CD14-positive monocyte (primary cell): ENCODE measurements at regions not wholly inside any gene's neighbourhood (a gene's known extent, or its start where the extent isn't known, plus 50 kb on each side); places are given as distances from the start of the nearest gene placed in this dataset.

Experiments used
- DNase-seq, 3 donors: peaks; one replicate each; pipeline ENCODE4 v3.0.0-alpha.2; 2011 to 2022
- H2AFZ ChIP-seq: 2 replicates; pipeline ENCODE4 v1.6.0; 2012; ENCODE audit warnings: mild to moderate bottlenecking, low read depth, low read length, inconsistent platforms; ENCODE audit not compliant: insufficient read depth, poor library complexity, severe bottlenecking
- H3K27ac ChIP-seq, 2 donors: 1 replicate in 1 of 2; 2 replicates in 1 of 2; pipeline ENCODE4 v1.5.1; 2012 to 2013; ENCODE audit warnings: low read length in 2 of 2, control low read depth in 1 of 2, inconsistent platforms in 1 of 2, low read depth in 1 of 2, mild to moderate bottlenecking in 1 of 2
- H3K27me3 ChIP-seq, 2 donors: one replicate each; pipeline versions ENCODE4 v1.6.0 to v1.6.1; 2011 to 2013; ENCODE audit warnings: low read length in 2 of 2; ENCODE audit not compliant: control insufficient read depth in 2 of 2, insufficient read depth in 2 of 2
- H3K36me3 ChIP-seq, 2 donors: replicated peaks in 1 of 2; 1 replicate in 1 of 2; 2 replicates in 1 of 2; pipeline versions ENCODE4 v1.5.1 to v1.6.1; 2012 to 2013; ENCODE audit warnings: low read length in 2 of 2, control low read depth in 1 of 2, inconsistent platforms in 1 of 2, mild to moderate bottlenecking in 1 of 2; ENCODE audit not compliant: insufficient read depth in 2 of 2, control insufficient read depth in 1 of 2
- H3K4me1 ChIP-seq, 2 donors: 1 replicate in 1 of 2; 2 replicates in 1 of 2; pipeline versions ENCODE4 v1.5.1 to v1.6.1; 2012 to 2013; ENCODE audit warnings: low read length in 2 of 2, control low read depth in 1 of 2, inconsistent platforms in 1 of 2, mild to moderate bottlenecking in 1 of 2, moderate library complexity in 1 of 2; ENCODE audit not compliant: insufficient read depth in 2 of 2, control insufficient read depth in 1 of 2
- H3K4me2 ChIP-seq: replicated peaks from 2 replicates; pipeline ENCODE3; 2012; ENCODE audit warnings: low read length, moderate library complexity, mild to moderate bottlenecking; ENCODE audit not compliant: poor library complexity, severe bottlenecking; ENCODE audit errors: extremely low read depth
- H3K4me3 ChIP-seq, 3 experiments: fragments of 200-600 bp in 1 of 3; sonication (generic) in 1 of 3; replicated peaks in 1 of 3; 1 replicate in 2 of 3; 2 replicates in 1 of 3; pipeline ENCODE4 v1.5.1; 2011 to 2013; ENCODE audit warnings: low read length in 3 of 3, mild to moderate bottlenecking in 3 of 3, control low read depth in 2 of 3, low read depth in 2 of 3, inconsistent platforms in 1 of 3, moderate library complexity in 1 of 3
- H3K79me2 ChIP-seq: 2 replicates; pipeline ENCODE4 v1.6.0; 2012; ENCODE audit warnings: mild to moderate bottlenecking, control low read depth, inconsistent platforms, low read length, moderate library complexity; ENCODE audit not compliant: insufficient read depth
- H3K9ac ChIP-seq: 2 replicates; pipeline ENCODE4 v1.6.0; 2017; ENCODE audit warnings: low read length, mild to moderate bottlenecking; ENCODE audit not compliant: insufficient read depth, poor library complexity, severe bottlenecking
- H3K9me3 ChIP-seq, 2 donors: replicated peaks in 1 of 2; 1 replicate in 1 of 2; 2 replicates in 1 of 2; pipeline versions ENCODE4 v1.5.1 to v1.6.1; 2012 to 2013; ENCODE audit warnings: low read length in 2 of 2, control low read depth in 1 of 2; ENCODE audit not compliant: control insufficient read depth in 1 of 2, insufficient read depth in 1 of 2
- H4K20me1 ChIP-seq: 2 replicates; pipeline ENCODE4 v1.6.0; 2012; ENCODE audit warnings: mild to moderate bottlenecking, low read length, control low read depth, moderate library complexity; ENCODE audit not compliant: insufficient read depth
- H3K27ac Mint-ChIP-seq, 7 donors: one replicate each; pipeline ENCODE4 v1.8.0; 2020; ENCODE audit warnings: mild to moderate bottlenecking in 7 of 7, mixed read lengths in 7 of 7, moderate library complexity in 6 of 7, inconsistent platforms in 2 of 7
- H3K27me3 Mint-ChIP-seq, 3 donors: one replicate each; pipeline ENCODE4 v1.8.0; 2021 to 2022; ENCODE audit warnings: low read depth in 3 of 3, mild to moderate bottlenecking in 3 of 3, mixed read lengths in 3 of 3, moderate library complexity in 3 of 3, inconsistent platforms in 1 of 3
- H3K36me3 Mint-ChIP-seq, 2 donors: one replicate each; pipeline ENCODE4 v1.8.0; 2020; ENCODE audit warnings: mixed read lengths in 2 of 2, inconsistent platforms in 1 of 2, mild to moderate bottlenecking in 1 of 2
- H3K4me1 Mint-ChIP-seq: one replicate; pipeline ENCODE4 v1.8.0; 2020; ENCODE audit warnings: mild to moderate bottlenecking, mixed read lengths
- H3K4me3 Mint-ChIP-seq, 2 donors: one replicate each; pipeline ENCODE4 v1.8.0; 2020; ENCODE audit warnings: mild to moderate bottlenecking in 2 of 2, mixed read lengths in 2 of 2, moderate library complexity in 1 of 2
- H3K9me3 Mint-ChIP-seq, 7 donors: one replicate each; pipeline ENCODE4 v1.8.0; 2020 to 2022; ENCODE audit warnings: mixed read lengths in 7 of 7, mild to moderate bottlenecking in 6 of 7, moderate library complexity in 6 of 7, inconsistent platforms in 2 of 7
- CTCF ChIP-seq: fragments of 200-600 bp; IDR thresholded peaks from one replicate; pipeline ENCODE4 v1.8.0; 2022; ENCODE audit warnings: antibody characterized with exemption, mild to moderate bottlenecking
- WGBS: methylation state at CpG from one replicate; pipeline ENCODE4 v1.1.5; 2013; ENCODE audit warnings: missing lambda C conversion rate; ENCODE audit not compliant: insufficient coverage; 5-methylcytosine and 5-hydroxymethylcytosine counted together
- intact Hi-C, 2 donors: fragments of 100-400 bp; cut with micrococcal nuclease; formaldehyde crosslinking; loops; one replicate each; pipeline versions ENCODE4 v1.15.0 to v1.15.1; 2023

GRCh38 chr3:168862466-168862865, 766.7 kb upstream of the GOLIM4 start:
- TF ChIP-seq CTCF = no peak
- Histone ChIP-seq H3K27ac (no peak overlapping the region), H3K79me2 (no peaks in the 10 kb centered on the region), H3K27me3 (no peaks in the 10 kb centered on the region), H3K4me3 (no peak overlapping the region), H3K9ac (no peak overlapping the region), H2AFZ (no peak overlapping the region), H3K4me1 (no peaks in the 10 kb centered on the region), H4K20me1 (no peaks in the 10 kb centered on the region), H3K36me3 (no peaks in the 10 kb centered on the region), H3K9me3 (peaks cover 0 to under 1% of the 10 kb centered on the region in 2 donors), H3K4me2 (no peak overlapping the region)
- H3K4me1 Mint-ChIP-seq = peaks cover 20% of the 10 kb centered on the region
- peaks cover 0 to 6% (median 0%) of the 10 kb centered on the region in 7 donors for H3K9me3 Mint-ChIP-seq
- H3K27ac Mint-ChIP-seq = no peak overlapping the region
- no peaks in the 10 kb centered on the region for H3K36me3 Mint-ChIP-seq
- WGBS = no CpG with 5 or more reads among the region's 1 CpG
- intact Hi-C loops = loop anchor here in 1 of 2 donors (5.0 kb wide), 1 partner anchor 800 kb away; the partner anchor contains the start of gene MECOM
- no peak overlapping the region for H3K4me3 Mint-ChIP-seq
- no peaks in the 10 kb centered on the region for H3K27me3 Mint-ChIP-seq
- DNase-seq = no peak

DNA sequence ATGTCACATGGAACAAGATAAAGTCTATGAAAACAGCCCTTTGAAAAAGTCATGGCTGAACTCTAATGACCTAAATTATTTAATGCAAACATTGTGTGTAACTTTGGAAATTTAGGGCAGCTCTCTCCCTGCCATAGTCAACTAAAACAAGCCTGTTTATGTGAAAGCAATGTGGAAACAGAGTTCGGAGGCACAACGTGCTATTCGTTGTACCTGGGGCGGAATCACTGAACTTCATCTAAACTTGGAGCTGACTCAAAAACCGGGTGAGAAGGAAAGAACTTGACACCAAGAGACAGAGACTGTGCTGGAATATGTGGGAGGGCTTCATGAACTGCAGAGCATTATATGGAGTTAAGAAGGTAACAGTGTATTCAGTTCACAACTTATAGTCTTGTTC, 764.9 kb upstream of the GOLIM4 start:
- intact Hi-C loops = loop anchor here in 1 of 2 donors (5.0 kb wide), 1 partner anchor 802 kb away; the partner anchor contains the start of gene MECOM
- 100% methylated on average over 2 of the region's 5 CpGs for WGBS

More for the DNA sequence above, 764.9 kb upstream of the GOLIM4 start:
- peaks cover 0 to 11% (median 3%) of the 10 kb centered on the region in 7 donors for H3K9me3 Mint-ChIP-seq
- DNase-seq = no peak
- H3K27me3 Mint-ChIP-seq = no peaks in the 10 kb centered on the region
- no peaks in the 10 kb centered on the region for H4K20me1 ChIP-seq
- H3K79me2 ChIP-seq = no peaks in the 10 kb centered on the region
- no peak overlapping the region for H3K27ac ChIP-seq
- H3K27me3 ChIP-seq = no peaks in the 10 kb centered on the region
- no peaks in the 10 kb centered on the region for H3K4me1 ChIP-seq
- H3K9me3 ChIP-seq = peaks cover 0 to 7% of the 10 kb centered on the region in 2 donors
- H2AFZ ChIP-seq = no peak overlapping the region
- no peaks in the 10 kb centered on the region for H3K36me3 ChIP-seq
- TF ChIP-seq CTCF = no peak
- H3K36me3 Mint-ChIP-seq = no peaks in the 10 kb centered on the region
- no peak overlapping the region for H3K4me3 ChIP-seq
- H3K27ac Mint-ChIP-seq = no peak overlapping the region
- no peak overlapping the region for H3K4me2 ChIP-seq
- H3K4me1 Mint-ChIP-seq = peaks cover 20% of the 10 kb centered on the region
- no peak overlapping the region for H3K9ac ChIP-seq
- H3K4me3 Mint-ChIP-seq = no peak overlapping the region
